HL-60 (cell line): ENCODE measurements at regions not wholly inside any gene's neighbourhood (a gene's known extent, or its start where the extent isn't known, plus 50 kb on each side); places are given as distances from the start of the nearest gene placed in this dataset.

Experiments
- CTCF ChIP-seq: IDR thresholded peaks from one replicate; pipeline ENCODE4 v1.5.1; 2011; ENCODE audit warnings: low read length, control low read depth, inconsistent platforms; ENCODE audit not compliant: insufficient read depth
- GABPA ChIP-seq: IDR thresholded peaks from 2 replicates; pipeline ENCODE4 v1.6.1; 2012; ENCODE audit warnings: low read depth

GRCh38 chr7:21099432-21099831 lies 312.7 kb upstream of the SP8 start:
- no peak for TF ChIP-seq CTCF
- TF ChIP-seq GABPA, result no peak
